ENCODE measurements at regions not wholly inside any gene's neighbourhood (a gene's known extent, or its start where the extent isn't known, plus 50 kb on each side); places are given as distances from the start of the nearest gene placed in this dataset.
"Not testable (repeated sequence)": the region's sequence is repeated elsewhere in the genome, so short reads cannot be mapped to it uniquely, and the experiment has no call there.

- no peak for DNase-seq (ENCODE audit: low read depth)
These were observed 301.6 kb downstream of the TEX29 start for GRCh38 chr13:111622051-111622531.

- DNase-seq (ENCODE audit: low read depth), result no peak
These were observed 302.8 kb downstream of the TEX29 start for GRCh38 chr13:111623208-111623607.

GRCh38 chr13:111623743-111624505, 303.5 kb downstream of the TEX29 start:
- DNase-seq (ENCODE audit: low read depth), result no peak

- no peak for DNase-seq (ENCODE audit: low read depth)
These were observed 305.3 kb downstream of the TEX29 start for GRCh38 chr13:111625526-111626315.

GRCh38 chr13:111626371-111627305, 306.2 kb downstream of the TEX29 start:
- DNase-seq (ENCODE audit: low read depth), result no peak

- no peak for DNase-seq (ENCODE audit: low read depth)
These were observed 307.2 kb downstream of the TEX29 start for GRCh38 chr13:111627596-111627995.

- no peak for DNase-seq (ENCODE audit: low read depth)
These were observed 308.6 kb downstream of the TEX29 start for GRCh38 chr13:111629016-111629415.

- no peak for DNase-seq (ENCODE audit: low read depth)
These were observed 309.0 kb downstream of the TEX29 start for GRCh38 chr13:111629457-111629856.

- no peak for DNase-seq (ENCODE audit: low read depth)
These were observed 309.5 kb downstream of the TEX29 start for GRCh38 chr13:111629926-111630325.

GRCh38 chr13:111630406-111630805, 310.0 kb downstream of the TEX29 start:
- no peak for DNase-seq (ENCODE audit: low read depth)

GRCh38 chr13:111631271-111631670, 310.8 kb downstream of the TEX29 start:
- not testable (repeated sequence) for DNase-seq (ENCODE audit: low read depth)

GRCh38 chr13:111632906-111633305, 312.5 kb downstream of the TEX29 start:
- DNase-seq (ENCODE audit: low read depth), result no peak

GRCh38 chr13:111633401-111633800, 313.0 kb downstream of the TEX29 start:
- DNase-seq (ENCODE audit: low read depth), result no peak

- DNase-seq (ENCODE audit: low read depth), result no peak
These were observed 314.0 kb downstream of the TEX29 start for GRCh38 chr13:111634410-111634809.

GRCh38 chr13:111636271-111636670, 315.8 kb downstream of the TEX29 start:
- DNase-seq (ENCODE audit: low read depth), result no peak

- DNase-seq (ENCODE audit: low read depth), result no peak
These were observed 316.4 kb downstream of the TEX29 start for GRCh38 chr13:111636804-111637203.

- DNase-seq (ENCODE audit: low read depth), result no peak
These were observed 316.9 kb downstream of the TEX29 start for GRCh38 chr13:111637365-111637764.

GRCh38 chr13:111638233-111638632, 317.8 kb downstream of the TEX29 start:
- DNase-seq (ENCODE audit: low read depth), result no peak

GRCh38 chr13:111639196-111639705, 318.8 kb downstream of the TEX29 start:
- DNase-seq (ENCODE audit: low read depth), result no peak

GRCh38 chr13:111640006-111640405, 319.6 kb downstream of the TEX29 start:
- DNase-seq (ENCODE audit: low read depth), result no peak

- DNase-seq (ENCODE audit: low read depth), result no peak
These were observed 320.0 kb downstream of the TEX29 start for GRCh38 chr13:111640476-111640875.

Measured in EH (cell line).